Mesendoderm (in vitro differentiated cells): ENCODE measurements at regions not wholly inside any gene's neighbourhood (a gene's known extent, or its start where the extent isn't known, plus 50 kb on each side); places are given as distances from the start of the nearest gene placed in this dataset.
"Not testable (repeated sequence)": the region's sequence is repeated elsewhere in the genome, so short reads cannot be mapped to it uniquely, and the experiment has no call there.

Source experiments
- DNase-seq: peaks from one replicate; pipeline ENCODE4 v3.0.0; 2013
- H2AK5ac ChIP-seq: 2 replicates; pipeline ENCODE4 v1.6.1; 2013; ENCODE audit warnings: low read length, inconsistent platforms
- H2BK120ac ChIP-seq: 2 replicates; pipeline ENCODE4 v1.6.1; 2013; ENCODE audit warnings: low read depth, mild to moderate bottlenecking, low read length, moderate library complexity, mixed read lengths
- H2BK15ac ChIP-seq: replicated peaks from 2 replicates; pipeline ENCODE4 v1.6.1; 2013; ENCODE audit warnings: low read depth, mild to moderate bottlenecking, moderate library complexity
- H2BK5ac ChIP-seq: 2 replicates; pipeline ENCODE4 v1.6.1; 2013; ENCODE audit warnings: low read length, inconsistent platforms
- H3K18ac ChIP-seq: 2 replicates; pipeline ENCODE4 v1.6.1; 2013; ENCODE audit warnings: mild to moderate bottlenecking, low read length, mixed read lengths
- H3K23ac ChIP-seq: one replicate; pipeline ENCODE4 v1.6.1; 2013; ENCODE audit warnings: low read length
- H3K27ac ChIP-seq: 2 replicates; pipeline ENCODE4 v1.5.1; 2013; ENCODE audit warnings: low read depth, mild to moderate bottlenecking, inconsistent platforms, low read length, moderate library complexity
- H3K27me3 ChIP-seq: 2 replicates; pipeline ENCODE4 v1.6.1; 2013; ENCODE audit warnings: low read length, control low read depth, mild to moderate bottlenecking, inconsistent platforms; ENCODE audit not compliant: insufficient read depth, poor library complexity
- H3K36me3 ChIP-seq: 2 replicates; pipeline ENCODE4 v1.6.1; 2013; ENCODE audit warnings: low read length, inconsistent platforms; ENCODE audit not compliant: control insufficient read depth, insufficient read depth
- H3K4ac ChIP-seq: one replicate; pipeline ENCODE4 v1.6.1; 2013; ENCODE audit warnings: low read depth, mild to moderate bottlenecking, low read length, moderate library complexity
- H3K4me1 ChIP-seq: 2 replicates; pipeline ENCODE4 v1.6.1; 2013; ENCODE audit warnings: low read depth, low read length, inconsistent platforms; ENCODE audit not compliant: control insufficient read depth
- H3K4me2 ChIP-seq: 2 replicates; pipeline ENCODE4 v1.6.1; 2013; ENCODE audit warnings: low read length
- H3K4me3 ChIP-seq: 2 replicates; pipeline ENCODE4 v1.5.1; 2013; ENCODE audit warnings: mild to moderate bottlenecking, low read length
- H3K56ac ChIP-seq: one replicate; pipeline ENCODE4 v1.6.1; 2013; ENCODE audit warnings: low read length
- H3K79me1 ChIP-seq: 2 replicates; pipeline ENCODE4 v1.6.1; 2013; ENCODE audit warnings: low read length, inconsistent platforms
- H3K79me2 ChIP-seq: 2 replicates; pipeline ENCODE4 v1.6.1; 2013; ENCODE audit warnings: mild to moderate bottlenecking, low read length; ENCODE audit not compliant: control insufficient read depth, insufficient read depth
- H3K9ac ChIP-seq: 2 replicates; pipeline ENCODE4 v1.6.1; 2013; ENCODE audit warnings: low read length, inconsistent platforms
- H4K5ac ChIP-seq: one replicate; pipeline ENCODE4 v1.6.1; 2013; ENCODE audit warnings: low read length
- H4K8ac ChIP-seq: one replicate; pipeline ENCODE4 v1.6.1; 2013; ENCODE audit warnings: low read depth, mild to moderate bottlenecking, control low read depth, low read length, moderate library complexity
- WGBS: extraction: QIAGEN DNeasy Blood & Tissue Kit; methylation state at CpG from one replicate; pipeline ENCODE4 v1.1.7; 2013; ENCODE audit warnings: low lambda C conversion rate, missing lambda C conversion rate; ENCODE audit not compliant: insufficient coverage; ENCODE audit errors: extremely low coverage; 5-methylcytosine and 5-hydroxymethylcytosine counted together

DNA sequence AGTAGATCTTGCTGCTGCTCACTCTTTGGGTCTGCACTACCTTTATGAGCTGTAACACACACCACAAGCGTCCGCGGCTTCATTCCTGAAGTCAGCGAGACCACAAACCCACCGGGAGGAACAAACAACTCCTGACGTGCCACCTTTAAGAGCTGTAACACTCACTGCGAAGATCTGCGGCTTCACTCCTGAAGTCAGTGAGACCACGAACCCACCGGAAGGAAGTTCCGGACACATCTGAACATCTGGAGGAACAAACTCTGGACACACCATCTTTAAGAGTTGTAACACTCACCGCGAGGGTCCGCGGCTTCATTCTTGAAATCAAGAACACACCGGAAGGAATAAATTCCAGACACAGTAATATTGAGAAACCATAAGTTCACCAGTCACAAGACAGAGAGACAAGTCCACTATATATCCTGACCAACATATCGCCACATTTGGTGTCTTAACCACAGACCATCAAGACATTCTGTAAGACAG is 58.4 kb upstream of the RNF38 start:
- Histone ChIP-seq H3K79me1 (peaks cover 14% of the 10 kb centered on the region), H3K79me2 (peaks cover 17% of the 10 kb centered on the region)
- H3K56ac ChIP-seq, H3K4ac ChIP-seq, H3K27me3 ChIP-seq, H2AK5ac ChIP-seq, H3K27ac ChIP-seq, H2BK120ac ChIP-seq, H3K4me2 ChIP-seq, H2BK15ac ChIP-seq, H3K23ac ChIP-seq, H4K5ac ChIP-seq, H3K9ac ChIP-seq, H3K36me3 ChIP-seq, H3K4me3 ChIP-seq, DNase-seq, H3K4me1 ChIP-seq, H4K8ac ChIP-seq, H3K18ac ChIP-seq, H2BK5ac ChIP-seq: not testable (repeated sequence)
- WGBS: no CpG with 5 or more reads among the region's 17 CpGs

DNA sequence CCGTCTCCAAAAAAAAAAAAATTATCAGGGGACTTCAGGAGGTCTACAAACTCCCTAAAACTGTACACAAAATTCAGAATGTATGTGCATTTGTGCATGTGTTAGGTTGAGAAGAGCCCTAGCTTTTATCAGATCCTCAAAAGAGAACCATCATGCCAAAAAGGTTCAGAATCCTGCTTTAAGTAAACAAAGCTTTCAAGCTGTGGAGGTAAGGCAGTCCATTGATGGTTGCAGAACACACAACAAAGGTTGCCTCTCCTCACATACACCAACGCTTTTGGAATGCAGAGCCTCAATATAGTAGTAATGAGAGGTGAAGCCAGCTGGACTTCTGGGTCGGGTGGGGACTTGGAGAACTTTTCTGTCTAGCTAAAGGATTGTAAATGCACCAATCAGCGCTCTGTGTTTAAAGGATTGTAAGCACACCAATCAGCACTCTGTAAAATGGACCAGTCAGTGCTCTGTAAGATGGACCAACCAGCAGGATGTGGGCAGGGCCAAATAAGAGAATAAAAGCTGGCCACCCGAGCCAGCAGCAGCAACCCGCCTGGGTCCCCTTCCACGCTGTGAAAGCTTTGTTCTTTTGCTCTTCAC is 57.9 kb upstream of the RNF38 start:
- no CpG with 5 or more reads among the region's 7 CpGs for WGBS
- peaks cover 15% of the 10 kb centered on the region for H3K79me2 ChIP-seq
- H2BK5ac ChIP-seq: no peak overlapping the region
- no peaks in the 10 kb centered on the region for H3K27me3 ChIP-seq
- no peak overlapping the region for H3K56ac ChIP-seq
- H2BK15ac ChIP-seq: no peak overlapping the region
- H3K4me1 ChIP-seq: no peaks in the 10 kb centered on the region
- no peak overlapping the region for H3K4ac ChIP-seq
- no peak overlapping the region for H4K8ac ChIP-seq
- no peak overlapping the region for H3K18ac ChIP-seq
- no peak overlapping the region for H4K5ac ChIP-seq
- H3K4me2 ChIP-seq: no peak overlapping the region
- H3K79me1 ChIP-seq: peaks cover 14% of the 10 kb centered on the region
- no peak overlapping the region for H3K27ac ChIP-seq
- H2AK5ac ChIP-seq: no peak overlapping the region
- no peaks in the 10 kb centered on the region for H3K36me3 ChIP-seq
- DNase-seq: no peak
- no peak overlapping the region for H3K4me3 ChIP-seq
- no peak overlapping the region for H2BK120ac ChIP-seq
- no peak overlapping the region for H3K23ac ChIP-seq
- no peak overlapping the region for H3K9ac ChIP-seq

DNA sequence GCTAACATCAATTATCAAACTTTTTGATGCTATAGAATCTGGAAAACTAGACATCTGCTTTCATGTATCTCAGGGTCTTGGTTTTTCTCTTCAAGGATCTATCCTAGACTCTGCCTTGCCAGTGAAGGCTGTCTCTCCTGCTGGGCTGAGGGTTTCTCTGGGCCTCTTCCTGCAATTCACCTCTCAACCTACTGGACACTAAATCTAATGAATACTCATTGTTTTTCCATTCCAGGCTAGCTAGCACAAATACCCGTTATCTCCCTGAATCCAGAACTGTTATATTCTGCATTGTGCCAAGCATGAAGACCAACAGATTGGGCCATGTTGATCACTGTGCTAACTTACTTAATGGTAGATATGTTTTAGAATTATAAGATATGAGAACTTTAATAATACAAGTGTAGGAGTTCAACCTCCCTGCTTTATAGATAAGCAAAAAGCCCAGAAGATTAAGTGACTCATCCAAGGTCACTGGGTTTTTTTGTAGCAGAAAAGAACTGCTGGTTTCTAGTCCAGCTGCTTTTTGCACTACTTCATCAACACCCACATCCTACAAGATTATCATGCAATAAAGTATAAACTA is 56.5 kb upstream of the RNF38 start:
- no peak overlapping the region for H3K27ac ChIP-seq
- DNase-seq: no peak
- H3K56ac ChIP-seq: no peak overlapping the region
- no peak overlapping the region for H3K18ac ChIP-seq
- H3K4ac ChIP-seq: no peak overlapping the region
- no peak overlapping the region for H2BK15ac ChIP-seq
- no peak overlapping the region for H3K4me3 ChIP-seq
- peaks cover 11% of the 10 kb centered on the region for H3K79me2 ChIP-seq
- no peak overlapping the region for H3K23ac ChIP-seq
- no peak overlapping the region for H3K9ac ChIP-seq
- no peak overlapping the region for H4K8ac ChIP-seq
- H3K36me3 ChIP-seq: no peaks in the 10 kb centered on the region
- H3K79me1 ChIP-seq: peaks cover 7% of the 10 kb centered on the region
- H2BK120ac ChIP-seq: no peak overlapping the region
- H3K4me2 ChIP-seq: no peak overlapping the region
- no peak overlapping the region for H2BK5ac ChIP-seq
- no CpG with 5 or more reads among the region's 1 CpG for WGBS
- no peaks in the 10 kb centered on the region for H3K4me1 ChIP-seq
- no peak overlapping the region for H2AK5ac ChIP-seq
- no peak overlapping the region for H4K5ac ChIP-seq
- H3K27me3 ChIP-seq: no peaks in the 10 kb centered on the region

DNA sequence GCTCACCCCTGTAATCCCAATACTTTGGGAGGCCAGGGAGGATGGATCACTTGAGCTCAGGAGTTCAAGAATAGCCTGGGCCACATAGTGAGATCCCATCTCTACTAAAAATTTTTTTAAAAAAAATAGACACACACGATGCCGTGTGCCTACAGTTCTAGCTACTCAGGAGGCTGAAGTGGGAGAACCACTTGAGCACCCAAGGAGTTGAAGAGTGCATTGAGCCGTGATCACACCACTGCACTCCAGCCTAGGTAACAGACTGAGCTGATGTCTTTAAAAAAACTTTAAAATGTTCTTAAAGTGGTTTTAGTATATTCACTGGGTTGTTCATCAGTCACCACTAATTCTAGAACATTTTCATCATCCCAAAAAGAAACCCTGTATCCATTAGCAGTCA is 51.9 kb upstream of the RNF38 start:
- no CpG with 5 or more reads among the region's 3 CpGs for WGBS
- Histone ChIP-seq H4K5ac (no peak overlapping the region), H3K9ac (no peak overlapping the region), H3K4me3 (no peak overlapping the region), H3K18ac (no peak overlapping the region), H2BK120ac (no peak overlapping the region), H3K4me2 (no peak overlapping the region), H2BK15ac (no peak overlapping the region), H3K4me1 (no peaks in the 10 kb centered on the region), H3K27me3 (no peaks in the 10 kb centered on the region), H3K36me3 (no peaks in the 10 kb centered on the region), H4K8ac (no peak overlapping the region), H2AK5ac (no peak overlapping the region), H3K4ac (no peak overlapping the region), H3K79me2 (peaks cover 16% of the 10 kb centered on the region), H2BK5ac (no peak overlapping the region), H3K27ac (no peak overlapping the region), H3K56ac (no peak overlapping the region), H3K79me1 (peaks cover 6% of the 10 kb centered on the region), H3K23ac (no peak overlapping the region)
- DNase-seq: no peak

DNA sequence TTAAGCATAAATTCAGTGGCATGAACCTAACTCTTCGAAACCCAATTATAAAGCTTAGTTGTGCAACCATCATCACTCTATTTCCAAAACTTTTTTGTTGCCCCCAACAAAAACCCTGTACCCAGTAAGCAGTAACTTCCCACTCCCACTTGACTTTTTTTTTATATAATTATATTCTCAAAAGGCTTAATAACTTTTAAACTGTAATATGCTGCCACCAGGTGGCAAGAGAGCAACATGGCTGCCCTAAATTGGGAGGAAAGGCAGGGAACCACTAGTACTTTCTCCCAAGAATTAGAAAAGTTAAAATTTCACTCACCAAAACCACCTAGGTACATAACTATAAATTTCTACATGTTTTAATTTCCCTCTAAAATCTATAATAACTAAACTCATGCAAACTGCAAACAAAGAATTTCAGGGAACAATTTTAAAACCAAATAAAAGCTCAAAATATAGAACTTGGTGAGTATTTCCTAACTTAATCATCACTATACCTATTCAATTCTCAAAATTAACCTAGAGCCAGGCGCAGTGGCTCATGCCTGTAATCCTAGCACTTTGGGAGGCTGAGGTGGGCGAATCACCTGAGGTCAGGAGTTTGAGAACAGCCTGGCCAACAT is 50.2 kb upstream of the RNF38 start:
- peak; percentile 62 for DNase-seq
- Histone ChIP-seq H4K8ac (no peak overlapping the region), H4K5ac (no peak overlapping the region), H2AK5ac (no peak overlapping the region), H3K36me3 (no peaks in the 10 kb centered on the region), H3K9ac (no peak overlapping the region), H3K56ac (no peak overlapping the region), H2BK120ac (no peak overlapping the region), H3K4me3 (no peak overlapping the region), H3K4me1 (no peaks in the 10 kb centered on the region), H3K79me1 (peaks cover 3% of the 10 kb centered on the region), H3K4me2 (no peak overlapping the region), H2BK5ac (no peak overlapping the region), H3K4ac (no peak overlapping the region), H3K23ac (no peak overlapping the region), H3K27me3 (no peaks in the 10 kb centered on the region), H2BK15ac (no peak overlapping the region), H3K79me2 (peaks cover 13% of the 10 kb centered on the region), H3K18ac (no peak overlapping the region), H3K27ac (no peak overlapping the region)
- WGBS: no CpG with 5 or more reads among the region's 3 CpGs
